GM18907 (cell line): ENCODE measurements at regions not wholly inside any gene's neighbourhood (a gene's known extent, or its start where the extent isn't known, plus 50 kb on each side); places are given as distances from the start of the nearest gene placed in this dataset.
"Not testable (repeated sequence)": the region's sequence is repeated elsewhere in the genome, so short reads cannot be mapped to it uniquely, and the experiment has no call there.

Experiments used
- ATAC-seq: cut with Tn5 transposase; IDR thresholded peaks from one replicate; pipeline ENCODE4 v1.9.1; 2021; ENCODE audit warnings: mild to moderate bottlenecking, moderate library complexity; ENCODE audit not compliant: unreplicated experiment

DNA sequence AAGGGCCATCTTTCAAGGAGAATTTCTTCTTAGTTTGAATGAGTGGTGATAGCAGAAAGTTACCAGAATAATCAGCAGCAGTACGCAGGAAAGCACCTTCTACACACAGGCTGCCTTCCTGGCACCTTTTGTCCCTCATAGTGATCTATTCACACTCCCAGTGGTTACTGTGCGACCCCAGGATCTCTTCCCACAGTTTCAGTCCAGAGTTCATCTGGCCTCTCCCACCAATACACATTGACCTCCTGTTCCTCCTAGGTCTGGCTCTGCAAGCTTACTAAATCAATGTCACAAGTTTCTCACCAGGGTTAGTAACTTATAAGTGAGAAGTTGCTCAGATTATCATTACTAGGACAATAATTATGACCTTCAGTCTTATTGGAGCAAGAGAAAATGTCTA, 99.1 kb upstream of the PIK3R1 start:
- no peak for ATAC-seq

DNA sequence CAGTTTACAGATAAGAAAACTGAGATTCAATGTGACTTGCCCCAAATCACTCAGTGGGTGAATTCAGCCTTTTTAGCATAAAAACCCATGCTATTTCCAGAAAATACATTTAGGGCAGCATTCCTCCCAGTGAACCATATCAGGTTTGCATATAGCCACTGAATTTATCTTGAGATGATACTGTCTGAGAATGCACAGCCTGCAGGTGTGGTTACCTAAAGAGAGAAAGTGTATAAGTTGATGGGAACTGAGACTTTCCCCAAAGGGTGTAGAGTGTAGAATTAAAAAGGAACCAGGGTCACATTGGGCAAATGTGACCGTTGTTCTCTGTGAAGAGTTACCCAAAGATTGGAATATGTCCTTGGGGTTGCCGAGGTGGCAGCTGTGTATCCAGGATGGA, 100.0 kb upstream of the PIK3R1 start:
- no peak for ATAC-seq

DNA sequence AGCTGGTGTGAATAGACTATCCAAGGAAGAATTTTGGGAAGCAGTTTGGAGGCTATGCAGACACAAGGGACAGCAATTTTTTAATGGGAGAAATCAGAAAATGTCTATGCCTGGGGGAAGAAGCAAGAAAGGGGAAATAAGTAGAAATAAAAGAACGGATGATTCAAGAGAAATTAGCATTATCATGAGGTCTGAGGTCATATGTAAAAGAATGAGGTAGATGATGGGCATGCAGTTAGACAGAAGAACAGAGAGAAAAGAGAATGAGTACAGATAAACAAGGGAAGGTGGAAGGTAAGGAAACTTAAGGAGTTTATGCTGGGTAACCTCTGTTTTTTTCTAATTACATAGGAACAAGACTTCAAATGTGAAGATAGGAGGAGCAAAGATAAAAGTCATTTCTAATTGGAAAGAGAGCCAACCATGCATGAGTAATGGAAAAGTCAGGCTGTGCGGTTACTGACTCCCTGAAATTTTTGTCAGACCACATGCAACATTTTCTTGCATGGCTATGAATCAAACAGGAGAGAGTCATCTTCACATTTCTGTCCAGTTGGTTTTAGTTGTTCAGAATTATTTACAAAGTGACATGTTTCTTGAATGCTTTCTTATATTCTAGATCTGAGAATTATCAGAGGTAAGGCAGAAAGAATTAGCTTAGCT, 101.0 kb upstream of the PIK3R1 start:
- ATAC-seq = no peak

DNA sequence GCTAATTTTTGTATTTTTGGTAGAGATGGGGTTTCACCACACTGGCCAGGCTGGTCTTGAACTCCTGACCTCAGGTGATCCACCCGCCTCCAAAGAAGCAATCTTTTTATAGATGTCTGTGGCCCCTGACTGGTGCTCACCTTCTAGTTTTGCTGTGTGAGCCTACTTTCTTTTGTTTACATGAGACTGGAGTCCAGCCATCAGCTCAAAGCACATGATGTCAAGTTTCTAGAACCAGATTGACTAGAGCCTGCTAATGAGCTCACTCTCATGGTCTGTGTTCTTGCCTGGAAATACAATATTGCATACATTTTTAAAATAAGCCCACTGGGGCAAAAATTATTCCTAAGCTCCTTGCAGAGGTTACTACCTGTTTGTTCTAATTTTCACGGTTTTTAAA, 102.9 kb upstream of the PIK3R1 start:
- ATAC-seq = no peak

DNA sequence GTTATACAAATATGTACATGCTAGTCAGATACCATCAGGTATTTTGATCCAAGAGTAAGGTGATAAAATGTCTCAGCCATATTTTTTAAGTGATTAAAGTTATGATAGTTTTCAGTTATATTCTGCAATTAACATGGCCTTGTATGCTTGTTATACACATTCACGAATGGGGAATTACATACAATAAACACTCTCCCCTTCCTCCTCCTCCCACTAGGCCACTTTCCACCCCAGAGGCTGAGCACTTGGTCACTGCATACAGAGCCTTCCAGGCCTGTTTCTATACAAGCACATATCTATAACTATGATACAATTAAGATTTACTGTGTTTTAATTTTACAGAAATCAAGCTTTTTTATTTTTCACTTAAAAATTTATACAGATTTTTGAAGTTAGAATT, 104.7 kb upstream of the PIK3R1 start:
- no peak for ATAC-seq

DNA sequence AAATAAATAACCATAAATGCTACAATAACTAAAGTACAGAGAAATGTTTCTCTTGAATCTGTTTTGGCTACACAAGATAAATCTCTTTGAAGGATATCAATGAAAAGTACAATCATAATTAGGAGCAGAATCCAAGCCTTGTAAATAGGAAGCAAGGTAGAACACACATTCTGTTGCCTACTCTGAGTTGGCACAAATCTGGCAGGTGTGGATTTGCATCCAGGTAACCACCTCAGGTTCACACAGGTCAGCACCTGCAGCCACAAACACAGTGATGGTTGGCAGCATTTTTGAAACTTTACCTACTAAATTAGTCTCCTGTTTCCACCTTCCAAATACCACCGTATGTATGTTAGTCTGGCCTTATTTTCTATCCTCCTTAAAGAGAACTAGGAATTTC, 105.3 kb upstream of the PIK3R1 start:
- no peak for ATAC-seq

DNA sequence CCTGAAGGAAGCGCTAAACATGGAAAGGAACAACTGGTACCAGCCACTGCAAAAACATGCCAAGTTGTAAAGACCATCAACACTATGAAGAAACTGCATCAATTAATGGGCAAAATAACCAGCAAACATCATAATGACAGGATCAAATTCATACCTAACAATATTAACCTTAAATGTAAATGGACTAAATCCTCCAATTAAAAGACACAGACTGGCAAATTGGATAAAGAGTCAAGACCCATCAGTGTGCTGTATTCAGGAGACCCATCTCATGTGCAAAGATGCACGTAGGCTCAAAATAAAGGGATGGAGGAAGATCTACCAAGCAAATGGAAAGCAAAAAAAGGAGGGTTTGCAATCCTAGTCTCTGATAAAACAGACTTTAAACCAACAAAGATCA, 111.3 kb upstream of the PIK3R1 start:
- ATAC-seq = not testable (repeated sequence)

DNA sequence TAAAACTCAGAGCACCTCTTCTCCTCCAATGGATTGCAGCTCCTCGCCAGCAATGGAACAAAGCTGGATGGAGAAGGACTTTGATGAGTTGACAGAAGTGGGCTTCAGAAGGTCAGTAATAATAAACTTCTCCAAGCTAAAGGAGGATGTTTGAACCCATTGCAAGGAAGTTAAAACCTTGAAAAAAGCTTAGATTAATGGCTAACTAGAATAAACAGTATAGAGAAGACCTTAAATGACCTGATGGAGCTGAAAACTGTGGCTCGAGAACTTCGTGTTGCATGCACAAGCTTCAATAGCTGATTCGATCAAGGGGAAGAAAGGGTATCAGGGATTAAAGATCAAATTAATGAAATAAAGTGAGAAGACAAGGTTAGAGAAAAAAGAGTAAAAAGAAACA, 112.3 kb upstream of the PIK3R1 start:
- not testable (repeated sequence) for ATAC-seq

DNA sequence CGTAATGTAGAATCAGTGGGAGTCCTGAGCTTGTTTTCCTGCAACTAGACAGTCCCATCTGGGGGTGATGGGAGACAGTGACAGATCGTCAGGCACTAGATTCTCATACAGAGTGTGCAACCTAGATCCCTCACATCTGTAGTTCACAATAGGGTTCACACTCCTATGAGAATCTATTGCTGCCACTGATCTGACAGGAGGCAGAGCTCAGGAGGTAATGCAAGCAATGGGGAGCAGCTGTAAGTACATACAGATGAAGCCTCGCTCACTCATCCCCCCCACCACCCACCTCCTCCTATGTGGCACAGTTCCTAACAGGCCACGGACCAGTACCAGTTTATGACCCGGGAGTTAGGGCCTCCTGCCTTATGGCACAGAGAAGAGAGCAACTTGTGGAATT, 116.2 kb upstream of the PIK3R1 start:
- no peak for ATAC-seq

DNA sequence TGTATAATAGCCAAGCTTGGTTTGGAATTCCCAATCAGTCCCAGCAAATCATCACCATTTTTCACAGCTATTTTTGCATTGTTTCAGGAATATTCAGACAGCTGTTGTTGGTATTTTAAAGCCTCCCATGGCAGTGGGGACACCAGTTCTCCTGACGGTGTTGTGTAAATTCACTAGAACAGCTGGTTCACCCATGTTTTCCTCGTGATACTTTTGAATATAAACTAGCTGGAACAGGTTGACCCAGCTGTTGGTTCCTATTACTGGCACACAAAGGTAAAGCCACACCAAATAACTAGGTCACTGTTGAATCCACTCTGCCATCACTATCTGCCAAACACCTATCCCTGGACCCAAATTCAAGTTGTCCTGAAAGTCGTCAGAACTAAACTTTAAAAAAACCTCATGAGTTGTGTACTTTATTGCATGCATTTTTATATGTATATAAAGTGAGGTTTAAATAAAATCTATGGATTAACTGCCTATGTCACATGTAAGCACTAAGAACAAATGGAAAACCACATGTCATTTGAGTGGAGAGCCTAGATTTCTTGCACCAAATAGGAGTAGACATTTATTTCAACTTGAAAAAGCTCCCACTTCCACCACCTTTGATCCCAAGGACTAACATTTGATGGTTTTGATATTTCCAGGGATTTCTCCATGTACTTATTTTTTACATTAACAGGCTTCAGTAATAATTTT, 121.9 kb upstream of the PIK3R1 start:
- ATAC-seq = no peak

DNA sequence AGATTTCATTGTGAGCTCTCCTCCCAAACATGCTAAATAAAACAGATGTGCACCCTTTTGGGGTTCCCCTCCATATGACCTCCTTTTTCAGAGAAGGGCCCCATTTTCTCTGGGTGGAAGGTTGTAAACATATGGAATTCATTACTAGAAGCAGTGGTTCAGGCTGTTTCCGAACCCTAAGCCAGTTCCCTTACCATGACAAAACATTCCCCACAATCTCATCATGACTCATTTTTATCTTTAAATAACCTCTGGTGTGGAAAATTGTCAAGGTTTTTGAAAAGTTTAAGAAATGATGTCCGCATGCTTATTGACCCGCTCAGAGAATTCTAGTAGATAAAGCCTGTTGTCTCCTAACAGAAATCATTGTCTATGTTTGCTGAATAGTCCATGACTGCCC, 127.3 kb upstream of the PIK3R1 start:
- ATAC-seq = no peak

DNA sequence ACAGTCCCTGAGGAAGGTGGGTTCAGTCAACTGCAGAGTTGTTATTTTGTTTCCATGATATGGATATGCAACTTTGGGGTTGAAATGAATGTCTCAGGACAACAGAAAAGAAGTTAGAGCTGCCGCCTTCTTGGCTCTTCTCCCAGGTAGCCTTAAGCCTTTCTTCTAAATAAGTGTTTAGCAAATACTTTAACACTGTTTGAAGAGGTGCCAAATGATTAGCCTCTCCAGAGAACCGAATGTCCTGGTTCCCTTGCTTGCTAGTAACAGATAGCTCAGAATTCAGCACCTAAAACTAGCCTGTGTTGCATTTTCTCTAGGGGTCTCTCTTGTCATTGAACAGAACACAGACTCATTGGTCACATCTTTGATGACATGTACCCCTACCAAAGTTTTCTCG, 127.7 kb upstream of the PIK3R1 start:
- ATAC-seq = no peak

DNA sequence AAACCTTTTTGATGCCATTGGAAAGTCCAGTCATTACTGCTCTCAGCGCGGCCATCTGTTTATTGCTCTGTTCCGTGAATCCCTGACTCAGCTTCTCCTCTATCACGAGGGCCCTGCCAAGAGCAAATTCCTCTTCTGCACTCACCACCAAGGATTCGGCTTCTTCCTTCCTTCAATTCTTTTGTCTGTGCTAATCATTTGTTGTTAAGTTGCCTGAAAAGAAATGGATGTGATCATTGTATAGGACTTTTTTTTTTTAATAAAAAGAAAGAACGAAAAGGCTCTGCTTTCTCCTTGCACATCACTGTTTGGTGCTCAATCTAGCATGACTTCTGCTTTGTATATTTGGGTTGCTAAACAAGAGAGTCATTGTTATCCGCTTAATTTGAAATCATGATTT, 128.7 kb upstream of the PIK3R1 start:
- ATAC-seq = no peak

DNA sequence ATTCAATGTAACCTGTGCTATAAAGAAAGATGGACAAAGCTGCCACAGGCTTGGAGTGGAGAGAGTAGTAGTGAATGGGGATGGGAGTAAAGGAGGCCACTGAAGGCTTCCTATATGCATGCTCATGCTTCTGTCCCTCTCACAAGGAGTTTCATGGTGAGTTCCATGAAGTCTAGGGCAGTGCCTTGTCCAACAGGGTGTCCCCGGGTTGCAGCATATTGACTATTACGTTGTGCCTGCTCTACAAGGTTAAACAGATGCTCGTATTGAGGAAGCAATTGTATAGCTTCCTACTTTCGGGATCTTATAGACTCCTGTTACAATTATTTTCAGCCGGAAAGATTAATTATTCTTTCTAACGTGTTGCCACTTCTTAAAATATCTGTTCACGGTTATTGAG, 129.1 kb upstream of the PIK3R1 start:
- ATAC-seq = no peak

DNA sequence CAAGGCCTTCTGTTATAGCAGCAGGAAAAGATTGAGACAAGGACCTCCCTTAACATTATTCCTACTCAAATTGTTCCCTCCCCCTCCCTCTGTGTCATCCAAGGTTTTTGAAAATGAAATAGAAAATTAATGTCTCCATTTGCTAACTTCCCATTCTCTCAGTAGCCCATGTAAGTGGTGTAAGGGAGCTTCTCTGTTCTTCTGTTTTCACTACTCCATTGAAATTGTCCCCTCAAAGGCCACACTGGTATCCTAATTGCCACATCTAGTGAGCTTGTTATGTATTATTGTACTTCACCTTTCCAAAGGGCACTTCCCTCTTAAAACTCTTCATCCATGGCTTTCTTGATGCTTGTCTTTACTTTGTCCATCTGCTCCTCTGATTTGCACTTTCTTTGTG, 131.2 kb upstream of the PIK3R1 start:
- no peak for ATAC-seq

DNA sequence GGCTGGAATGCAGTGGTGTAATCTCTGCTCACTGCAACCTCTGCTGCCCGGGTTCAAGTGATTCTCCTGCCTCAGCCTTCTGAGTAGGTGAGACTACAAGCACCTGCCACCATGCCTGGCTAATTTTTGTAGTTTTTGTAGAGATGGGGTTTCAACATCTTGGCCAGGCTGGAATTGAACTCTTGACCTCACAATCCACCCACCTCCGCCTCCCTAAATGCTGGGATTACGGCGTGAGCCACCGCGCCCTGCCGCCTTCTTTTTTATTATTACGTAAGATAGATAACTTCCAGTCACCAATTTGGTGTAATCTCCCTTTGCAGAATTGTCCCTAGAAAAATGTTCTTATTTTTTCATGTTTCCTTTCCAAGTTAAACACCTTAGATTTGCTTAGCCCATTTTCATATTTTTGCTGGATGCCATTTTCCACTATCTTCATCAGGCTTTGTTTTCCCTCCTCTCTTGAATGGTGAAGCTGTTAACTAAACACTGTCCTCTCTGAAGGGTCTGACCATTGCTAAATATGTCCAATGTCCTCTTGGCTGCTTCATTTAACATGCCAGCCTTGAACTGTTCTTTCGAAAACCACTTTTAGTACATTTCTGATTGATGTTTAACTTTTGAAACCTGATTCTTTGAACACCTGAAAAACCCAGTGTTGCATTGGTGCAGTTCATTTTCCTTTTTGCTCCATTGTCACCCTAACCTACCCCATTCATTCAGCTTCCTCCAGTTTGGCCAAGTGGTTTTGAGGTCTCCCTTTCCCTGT, 135.1 kb upstream of the PIK3R1 start:
- no peak for ATAC-seq

DNA sequence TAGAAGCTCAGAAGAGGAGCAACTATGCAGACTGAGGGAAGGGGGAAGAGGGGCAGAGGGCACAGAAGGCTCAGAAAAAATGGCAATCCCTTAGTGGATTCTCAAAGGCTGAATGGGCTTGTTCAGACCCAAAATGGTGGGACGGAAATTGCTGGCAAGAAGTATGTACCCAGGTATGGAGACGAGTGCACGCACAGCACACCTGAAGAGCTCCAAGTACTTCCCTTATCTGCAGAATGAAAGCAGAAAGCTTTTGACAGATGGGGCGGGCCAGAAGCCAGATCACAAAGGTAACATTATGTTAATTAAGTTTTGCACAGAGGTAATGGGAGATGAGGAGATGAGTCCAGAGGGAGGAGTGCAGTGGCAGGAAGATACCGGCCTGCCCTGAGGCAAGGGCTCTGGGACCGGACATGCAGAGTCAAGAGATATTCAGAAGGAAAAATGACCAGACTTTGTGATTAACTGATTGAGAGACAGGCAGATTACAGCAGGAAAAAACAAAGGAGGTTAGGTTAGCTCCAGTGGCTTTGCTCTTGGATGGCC, 138.1 kb upstream of the PIK3R1 start:
- ATAC-seq = no peak

DNA sequence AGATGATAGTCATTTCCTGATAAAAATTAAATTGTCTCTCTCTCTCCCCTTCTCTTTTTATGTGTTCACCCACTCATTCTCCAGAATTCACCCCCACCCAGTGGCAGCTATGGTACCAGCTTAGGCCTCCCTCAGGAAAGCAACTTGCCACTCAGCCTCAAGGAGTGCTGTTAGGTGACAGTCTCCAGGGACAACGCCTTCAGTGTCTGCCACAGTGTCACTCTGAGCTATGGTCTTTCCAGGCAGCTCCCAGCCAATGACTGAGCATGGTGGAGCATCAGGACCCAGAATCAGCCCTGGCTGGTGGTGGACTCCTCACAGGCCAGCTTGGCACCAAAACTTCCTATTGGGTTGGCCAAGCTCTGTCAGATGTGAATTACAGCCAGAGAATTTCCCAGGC, 140.9 kb upstream of the PIK3R1 start:
- no peak for ATAC-seq

DNA sequence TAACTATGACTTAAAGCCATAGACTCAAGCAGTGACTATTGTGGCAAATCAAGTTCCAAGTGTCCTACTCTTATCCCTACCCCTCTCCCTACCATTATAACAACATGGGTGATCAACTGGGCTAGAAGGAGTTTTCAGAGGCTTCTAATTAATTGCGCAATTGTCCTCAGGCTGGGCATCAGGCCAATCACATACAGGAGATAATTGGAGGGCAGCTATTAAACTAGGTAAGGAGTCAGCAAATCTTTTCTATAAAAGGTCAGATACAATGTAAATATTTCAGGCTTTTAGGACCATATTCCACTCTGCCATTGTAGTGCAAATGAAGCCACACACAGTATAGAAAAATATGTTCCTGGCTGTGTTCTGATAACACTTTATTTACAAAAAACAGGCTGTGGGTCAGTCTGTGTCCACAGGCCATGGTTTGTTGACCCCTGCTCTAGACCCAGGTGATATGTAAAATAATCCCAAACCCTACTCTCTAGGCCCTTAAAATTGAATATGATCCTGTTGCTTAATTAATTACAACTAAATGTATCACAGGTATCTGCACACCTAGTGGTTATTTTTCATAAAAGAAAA, 141.4 kb upstream of the PIK3R1 start:
- no peak for ATAC-seq

DNA sequence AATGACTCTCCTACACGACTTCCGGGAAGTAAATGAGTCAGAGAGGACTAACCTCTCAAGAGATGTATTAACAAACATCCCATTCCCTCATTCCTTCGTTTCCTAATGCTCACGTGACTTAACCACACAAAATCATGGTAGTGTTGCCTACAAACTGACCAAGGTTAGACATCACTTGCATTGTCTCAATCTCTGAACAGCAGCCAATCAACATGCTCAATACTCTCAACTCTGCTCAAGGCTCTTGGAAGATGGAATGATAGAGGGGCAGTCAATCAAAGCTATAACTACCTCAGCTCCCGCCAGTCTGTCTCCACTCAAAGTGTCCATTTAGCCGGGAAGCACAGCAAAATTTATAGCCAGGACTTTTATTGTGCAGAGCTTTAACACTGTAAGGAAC, 143.8 kb upstream of the PIK3R1 start:
- ATAC-seq = no peak

DNA sequence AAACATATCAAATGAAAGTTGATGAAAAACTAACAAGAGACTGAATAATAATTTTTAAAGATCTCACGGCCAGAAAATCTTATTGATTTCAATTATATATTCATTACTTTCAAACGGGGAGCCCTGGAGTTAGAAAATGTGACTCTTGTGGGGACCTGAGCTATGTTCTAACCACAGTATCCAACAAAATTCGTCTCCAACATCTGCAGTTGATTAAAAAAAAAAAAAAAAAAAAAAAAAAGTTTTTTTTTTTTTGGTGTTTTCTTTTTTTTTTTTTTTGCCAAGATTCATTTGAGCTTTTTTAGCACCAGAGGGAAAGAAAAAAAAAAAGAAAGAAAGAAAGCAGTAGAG, 144.3 kb upstream of the PIK3R1 start:
- ATAC-seq = no peak
